Liver (tissue), 8 donors: ENCODE measurements at regions not wholly inside any gene's neighbourhood (a gene's known extent, or its start where the extent isn't known, plus 50 kb on each side); places are given as distances from the start of the nearest gene placed in this dataset.

Experiments
- DNase-seq: peaks from one replicate; pipeline ENCODE4 v3.0.0-alpha.2; 2017; ENCODE audit warnings: low spot score
- H3K27ac ChIP-seq, 2 donors: one replicate each; pipeline ENCODE4 v1.7.0; 2013; ENCODE audit warnings: inconsistent platforms in 2 of 2, low read length in 2 of 2, control low read depth in 1 of 2, low read depth in 1 of 2, mild to moderate bottlenecking in 1 of 2
- H3K27me3 ChIP-seq, 4 donors: one replicate each; pipeline versions ENCODE4 v1.6.1 to v1.7.0; 2013; ENCODE audit warnings: low read length in 3 of 4, inconsistent platforms in 1 of 4, mild to moderate bottlenecking in 1 of 4, moderate library complexity in 1 of 4; ENCODE audit not compliant: control insufficient read depth in 4 of 4, insufficient read depth in 4 of 4
- H3K36me3 ChIP-seq, 4 donors: one replicate each; pipeline versions ENCODE4 v1.6.1 to v1.7.0; 2013; ENCODE audit warnings: low read length in 3 of 4, mild to moderate bottlenecking in 3 of 4, low read depth in 1 of 4, moderate library complexity in 1 of 4; ENCODE audit not compliant: control insufficient read depth in 4 of 4, insufficient read depth in 3 of 4
- H3K4me1 ChIP-seq, 4 donors: one replicate each; pipeline versions ENCODE4 v1.6.1 to v1.7.0; 2013; ENCODE audit warnings: low read length in 3 of 4, mild to moderate bottlenecking in 3 of 4, moderate library complexity in 1 of 4; ENCODE audit not compliant: control insufficient read depth in 4 of 4, insufficient read depth in 4 of 4
- H3K4me3 ChIP-seq, 3 donors: one replicate each; pipeline versions ENCODE4 v1.6.1 to v1.7.0; 2013; ENCODE audit warnings: low read length in 3 of 3, control low read depth in 1 of 3, low read depth in 1 of 3, mild to moderate bottlenecking in 1 of 3
- H3K9ac ChIP-seq, 2 donors: one replicate each; pipeline ENCODE4 v1.7.0; 2013; ENCODE audit warnings: low read length in 2 of 2, mild to moderate bottlenecking in 2 of 2, moderate library complexity in 2 of 2, control low read depth in 1 of 2, low read depth in 1 of 2
- H3K9me3 ChIP-seq, 4 donors: one replicate each; pipeline versions ENCODE4 v1.6.1 to v1.7.0; 2013; ENCODE audit warnings: low read length in 3 of 4; ENCODE audit not compliant: control insufficient read depth in 4 of 4
- ATF3 ChIP-seq: IDR thresholded peaks from 2 replicates; pipeline ENCODE4 v1.6.1; 2016; ENCODE audit warnings: antibody characterized with exemption
- CTCF ChIP-seq: fragments of 150-350 bp; IDR thresholded peaks from 2 replicates; pipeline ENCODE4 v1.5.1; 2017; ENCODE audit warnings: improper control_type of control experiment, low read depth, low read length; ENCODE audit not compliant: missing input control
- EGR1 ChIP-seq, 2 donors: IDR thresholded peaks; 2 replicates each; pipeline ENCODE4 v1.6.1; 2016 to 2018; ENCODE audit warnings: antibody characterized with exemption in 2 of 2, low read depth in 2 of 2
- FOXA1 ChIP-seq: IDR thresholded peaks from 2 replicates; pipeline ENCODE4 v1.6.1; 2016; ENCODE audit warnings: antibody characterized with exemption
- FOXA2 ChIP-seq: IDR thresholded peaks from 2 replicates; pipeline ENCODE4 v1.6.1; 2016; ENCODE audit warnings: antibody characterized with exemption
- GABPA ChIP-seq, 2 donors: IDR thresholded peaks in 1 of 2; conservative IDR thresholded peaks in 1 of 2; 2 replicates each; pipeline ENCODE4 v1.6.1; 2016; ENCODE audit warnings: antibody characterized with exemption in 2 of 2, mild to moderate bottlenecking in 1 of 2, moderate library complexity in 1 of 2
- HNF4A ChIP-seq, 2 donors: conservative IDR thresholded peaks; 2 replicates each; pipeline ENCODE4 v1.6.1; 2016; ENCODE audit warnings: antibody characterized with exemption in 2 of 2, mild to moderate bottlenecking in 2 of 2
- HNF4G ChIP-seq: IDR thresholded peaks from 2 replicates; pipeline ENCODE4 v1.6.1; 2016; ENCODE audit warnings: antibody characterized with exemption
- JUND ChIP-seq, 2 donors: IDR thresholded peaks; 2 replicates each; pipeline ENCODE4 v1.6.1; 2016; ENCODE audit warnings: antibody characterized with exemption in 2 of 2
- MAX ChIP-seq: IDR thresholded peaks from 2 replicates; pipeline ENCODE4 v1.6.1; 2016; ENCODE audit warnings: antibody characterized with exemption
- NR2F2 ChIP-seq: IDR thresholded peaks from 2 replicates; pipeline ENCODE4 v1.6.1; 2016; ENCODE audit warnings: antibody characterized with exemption
- REST ChIP-seq: IDR thresholded peaks from 2 replicates; pipeline ENCODE4 v1.6.1; 2016; ENCODE audit warnings: antibody characterized with exemption, mild to moderate bottlenecking
- RXRA ChIP-seq, 2 donors: IDR thresholded peaks; 2 replicates each; pipeline ENCODE4 v1.6.1; 2017 to 2018; ENCODE audit warnings: antibody characterized with exemption in 2 of 2, mild to moderate bottlenecking in 1 of 2
- SP1 ChIP-seq: IDR thresholded peaks from 2 replicates; pipeline ENCODE4 v1.6.1; 2018; ENCODE audit warnings: antibody characterized with exemption, mild to moderate bottlenecking
- TAF1 ChIP-seq: conservative IDR thresholded peaks from 2 replicates; pipeline ENCODE4 v1.6.1; 2016; ENCODE audit warnings: antibody characterized with exemption, mild to moderate bottlenecking
- YY1 ChIP-seq: IDR thresholded peaks from 2 replicates; pipeline ENCODE4 v1.6.1; 2016; ENCODE audit warnings: antibody characterized with exemption, mild to moderate bottlenecking
- ZBTB33 ChIP-seq: IDR thresholded peaks from 2 replicates; pipeline ENCODE4 v1.6.1; 2016; ENCODE audit warnings: antibody characterized with exemption
- WGBS: extraction: QIAGEN DNeasy Blood & Tissue Kit; methylation state at CpG from one replicate; pipeline ENCODE4 v1.1.7; 2013; 5-methylcytosine and 5-hydroxymethylcytosine counted together
- donor health status: healthy.
- donor health status: healthy.
- donor health status: healthy.
- donor health status: healthy.
- donor health status: healthy.

GRCh38 chr17:73838815-73839214 lies 194.6 kb upstream of the SDK2 start:
- Histone ChIP-seq H3K4me1 (no peaks in the 10 kb centered on the region), H3K4me3 (no peak overlapping the region), H3K27ac (no peak overlapping the region), H3K27me3 (no peaks in the 10 kb centered on the region), H3K9me3 (no peaks in the 10 kb centered on the region), H3K36me3 (no peaks in the 10 kb centered on the region), H3K9ac (no peak overlapping the region)
- TF ChIP-seq JUND (IDR thresholded peaks at IDR 0.05) = no peak
- TF ChIP-seq SP1 = no peak
- no peak for TF ChIP-seq GABPA (IDR thresholded peaks at IDR 0.05 in 1 of 2, conservative IDR thresholded peaks at IDR 0.05 in 1 of 2)
- TF ChIP-seq HNF4G = no peak
- no peak for TF ChIP-seq YY1
- no peak for TF ChIP-seq TAF1
- TF ChIP-seq FOXA2 = no peak
- WGBS = 65% methylated on average over 5 of the region's 5 CpGs
- DNase-seq = no peak

GRCh38 chr17:73840829-73841228 lies 196.6 kb upstream of the SDK2 start:
- H3K4me1 ChIP-seq = no peaks in the 10 kb centered on the region
- 78% methylated on average over 1 of the region's 1 CpG for WGBS
- H3K9me3 ChIP-seq = no peaks in the 10 kb centered on the region
- no peaks in the 10 kb centered on the region for H3K27me3 ChIP-seq
- no peak for DNase-seq
- TF ChIP-seq NR2F2 (no peak), JUND (IDR thresholded peaks at IDR 0.05) (no peak), REST (no peak), HNF4G (no peak), EGR1 (IDR thresholded peaks at IDR 0.05; ENCODE audit: low read depth in 2 of 2) (no peak), YY1 (no peak), HNF4A (conservative IDR thresholded peaks at IDR 0.05) (no peak), RXRA (IDR thresholded peaks at IDR 0.05) (no peak), ZBTB33 (no peak), CTCF (no peak), SP1 (no peak), ATF3 (no peak), FOXA1 (no peak), MAX (no peak)
- no peaks in the 10 kb centered on the region for H3K36me3 ChIP-seq
- no peak overlapping the region for H3K27ac ChIP-seq
- H3K4me3 ChIP-seq = no peak overlapping the region
- H3K9ac ChIP-seq = no peak overlapping the region
